ENCODE measurements at regions not wholly inside any gene's neighbourhood (a gene's known extent, or its start where the extent isn't known, plus 50 kb on each side); places are given as distances from the start of the nearest gene placed in this dataset.

GRCh38 chr5:167259806-167260205 is 1031.6 kb upstream of the WWC1 start:
- H2AFZ ChIP-seq (ENCODE audit: low read depth, low read length), result no peak overlapping the region
- no peaks in the 10 kb centered on the region for H3K9me2 ChIP-seq (ENCODE audit: insufficient read depth, low read length)
- H3K4me3 ChIP-seq (ENCODE audit: low read length), result no peak overlapping the region
- H3K27me3 ChIP-seq (ENCODE audit: insufficient read depth, low read depth, low read length), result no peaks in the 10 kb centered on the region
- H3K79me2 ChIP-seq (replicated peaks; ENCODE audit: insufficient read depth, low read length), result no peaks in the 10 kb centered on the region
- H3K9ac ChIP-seq (ENCODE audit: low read length), result no peak overlapping the region
- no peaks in the 10 kb centered on the region for H3F3A ChIP-seq (ENCODE audit: insufficient read depth, low read length, poor library complexity, severe bottlenecking)
- no peak overlapping the region for H3K27ac ChIP-seq (ENCODE audit: low read length)
- TF ChIP-seq SMC3 (conservative IDR thresholded peaks at IDR 0.05; ENCODE audit: poor library complexity), result no peak
- no peak for TF ChIP-seq TAF1 (IDR thresholded peaks at IDR 0.05; ENCODE audit: low read depth)
- no peak for TF ChIP-seq EZH2 (IDR thresholded peaks at IDR 0.05; ENCODE audit: borderline replicate concordance, insufficient read depth, low read length, poor library complexity, severe bottlenecking)
- no peak for TF ChIP-seq EP300 (conservative IDR thresholded peaks at IDR 0.05; ENCODE audit: poor library complexity, severe bottlenecking)
- no peak for TF ChIP-seq RAD21 (conservative IDR thresholded peaks at IDR 0.05)
- no peak for TF ChIP-seq CTCF (IDR thresholded peaks at IDR 0.05; ENCODE audit: poor library complexity, severe bottlenecking)
- TF ChIP-seq POLR2AphosphoS5 (IDR thresholded peaks at IDR 0.05), result no peak
- no peak for TF ChIP-seq MXI1 (conservative IDR thresholded peaks at IDR 0.05; ENCODE audit: poor library complexity, severe bottlenecking)
- no peak for TF ChIP-seq REST (IDR thresholded peaks at IDR 0.05; ENCODE audit: borderline replicate concordance)
- H4K20me1 ChIP-seq (ENCODE audit: insufficient read depth), result no peaks in the 10 kb centered on the region
- H3K36me3 ChIP-seq (ENCODE audit: insufficient read depth, low read length), result no peaks in the 10 kb centered on the region
- no peaks in the 10 kb centered on the region for H3K9me3 ChIP-seq (ENCODE audit: low read length)
- H3K4me2 ChIP-seq (ENCODE audit: low read length), result no peak overlapping the region

DNA sequence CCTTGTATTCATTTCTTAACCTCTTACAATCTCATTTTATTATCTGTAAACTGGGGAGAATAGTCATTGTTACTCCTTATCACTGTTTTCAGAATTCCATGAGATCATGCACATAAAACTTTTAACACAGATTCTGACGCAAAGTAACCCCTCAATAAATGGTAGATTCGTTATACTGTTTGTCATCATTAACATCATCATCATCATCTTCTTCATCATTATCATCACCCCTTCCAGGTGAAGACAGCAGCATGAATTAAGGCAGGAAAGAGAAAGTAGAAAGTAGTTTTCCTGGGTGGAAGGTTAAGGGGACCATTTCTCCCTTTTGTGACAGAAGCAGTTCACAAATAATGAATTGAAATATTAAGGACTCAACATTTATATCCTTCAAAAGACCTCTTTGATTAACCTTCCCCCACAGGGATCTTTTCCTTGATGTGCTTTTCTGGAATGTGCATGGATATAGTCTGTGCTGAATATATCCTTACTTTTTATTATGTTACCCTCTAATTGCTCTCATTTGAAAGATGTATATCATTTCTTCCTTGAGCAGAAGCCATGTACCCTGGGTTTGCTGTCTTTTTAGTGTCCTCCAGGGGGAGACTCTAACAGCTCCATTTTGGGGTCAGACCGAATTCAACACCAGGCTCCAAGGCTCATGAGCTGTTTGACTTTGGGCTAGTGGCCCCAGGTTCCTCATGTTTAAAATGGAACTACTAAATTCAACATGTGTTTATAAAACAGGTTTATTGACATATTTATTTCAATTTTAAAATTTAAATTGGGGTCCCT is 1029.9 kb upstream of the WWC1 start:
- Histone ChIP-seq H3K27me3 (ENCODE audit: insufficient read depth, low read depth, low read length) (no peaks in the 10 kb centered on the region), H2AFZ (ENCODE audit: low read depth, low read length) (no peak overlapping the region), H3K9me3 (ENCODE audit: low read length) (no peaks in the 10 kb centered on the region), H3K9ac (ENCODE audit: low read length) (no peak overlapping the region), H4K20me1 (ENCODE audit: insufficient read depth) (no peaks in the 10 kb centered on the region), H3K9me2 (ENCODE audit: insufficient read depth, low read length) (no peaks in the 10 kb centered on the region), H3K36me3 (ENCODE audit: insufficient read depth, low read length) (no peaks in the 10 kb centered on the region), H3K27ac (ENCODE audit: low read length) (no peak overlapping the region), H3K4me3 (ENCODE audit: low read length) (no peak overlapping the region), H3F3A (ENCODE audit: insufficient read depth, low read length, poor library complexity, severe bottlenecking) (no peaks in the 10 kb centered on the region), H3K4me2 (ENCODE audit: low read length) (no peak overlapping the region), H3K79me2 (replicated peaks; ENCODE audit: insufficient read depth, low read length) (no peaks in the 10 kb centered on the region)
- TF ChIP-seq EZH2 (IDR thresholded peaks at IDR 0.05; ENCODE audit: borderline replicate concordance, insufficient read depth, low read length, poor library complexity, severe bottlenecking) (no peak), RAD21 (conservative IDR thresholded peaks at IDR 0.05) (no peak), SMC3 (conservative IDR thresholded peaks at IDR 0.05; ENCODE audit: poor library complexity) (no peak), MXI1 (conservative IDR thresholded peaks at IDR 0.05; ENCODE audit: poor library complexity, severe bottlenecking) (no peak), POLR2AphosphoS5 (IDR thresholded peaks at IDR 0.05) (no peak), CTCF (IDR thresholded peaks at IDR 0.05; ENCODE audit: poor library complexity, severe bottlenecking) (no peak), TAF1 (IDR thresholded peaks at IDR 0.05; ENCODE audit: low read depth) (no peak), REST (IDR thresholded peaks at IDR 0.05; ENCODE audit: borderline replicate concordance) (no peak), EP300 (conservative IDR thresholded peaks at IDR 0.05; ENCODE audit: poor library complexity, severe bottlenecking) (no peak)
